IMR-90 (cell line): ENCODE measurements at regions not wholly inside any gene's neighbourhood (a gene's known extent, or its start where the extent isn't known, plus 50 kb on each side); places are given as distances from the start of the nearest gene placed in this dataset.

ENCODE experiments used
- ATAC-seq: fragments of 200-7000 bp; cut with Tn5 transposase; 2 replicates; pipeline ENCODE4 v1.9.1; 2020; ENCODE audit warnings: low read depth, mild to moderate bottlenecking, moderate library complexity
- BruUV-seq: library from RNA; stranded (reverse); fragments of 400-500 nt; replicated peaks from 2 replicates; lab custom pipeline; 2021; lab: Mats Ljungman, UMichigan
- CTCF ChIA-PET: fragments of 300-600 bp; formaldehyde crosslinking; extraction: SDS; loops from one replicate; lab custom pipeline; 2021; ENCODE audit warnings: antibody characterized with exemption; lab: Yijun Ruan, JAX
- POLR2A ChIA-PET: fragments of 300-600 bp; sonication (Branson Sonifier 250); formaldehyde crosslinking; loops from one replicate; lab custom pipeline; 2022; ENCODE audit warnings: antibody characterized with exemption; ENCODE audit not compliant: unreplicated experiment; lab: Charles Lee
- DNase-seq: peaks from one replicate; pipeline ENCODE4 v3.0.0; 2013
- H2AFZ ChIP-seq: replicated peaks from 2 replicates; pipeline ENCODE3; 2013; ENCODE audit warnings: low read length, mild to moderate bottlenecking; ENCODE audit not compliant: poor library complexity
- H2AK5ac ChIP-seq: 2 replicates; pipeline ENCODE4 v1.6.1; 2013; ENCODE audit warnings: low read depth, low read length, inconsistent platforms
- H2AK9ac ChIP-seq: replicated peaks from 2 replicates; pipeline ENCODE3; 2013; ENCODE audit warnings: mild to moderate bottlenecking, low read depth, low read length, moderate library complexity; ENCODE audit not compliant: poor library complexity
- H2BK120ac ChIP-seq: 2 replicates; pipeline ENCODE4 v1.6.1; 2013; ENCODE audit warnings: low read depth, low read length, inconsistent platforms
- H2BK15ac ChIP-seq: 3 replicates; pipeline ENCODE4 v1.6.1; 2013; ENCODE audit warnings: low read depth, low read length, inconsistent platforms
- H2BK20ac ChIP-seq: 2 replicates; pipeline ENCODE4 v1.6.1; 2013; ENCODE audit warnings: low read depth, mild to moderate bottlenecking, inconsistent platforms, low read length, moderate library complexity
- H2BK5ac ChIP-seq: 2 replicates; pipeline ENCODE4 v1.6.1; 2013; ENCODE audit warnings: mild to moderate bottlenecking, low read depth, low read length, inconsistent platforms; ENCODE audit not compliant: poor library complexity, severe bottlenecking
- H3K14ac ChIP-seq: replicated peaks from 2 replicates; pipeline ENCODE4 v1.6.1; 2013; ENCODE audit warnings: low read depth, low read length, inconsistent platforms
- H3K18ac ChIP-seq: 2 replicates; pipeline ENCODE4 v1.6.1; 2013; ENCODE audit warnings: low read depth, low read length, control low read depth
- H3K23ac ChIP-seq: 2 replicates; pipeline ENCODE4 v1.6.1; 2013; ENCODE audit warnings: low read depth, low read length, inconsistent platforms
- H3K27ac ChIP-seq: 2 replicates; pipeline ENCODE4 v1.5.1; 2013; ENCODE audit warnings: mild to moderate bottlenecking, control low read depth, low read length; ENCODE audit not compliant: insufficient read depth
- H3K27me3 ChIP-seq: 2 replicates; pipeline ENCODE4 v1.6.1; 2013; ENCODE audit warnings: low read length; ENCODE audit not compliant: control insufficient read depth, insufficient read depth
- H3K36me3 ChIP-seq: 2 replicates; pipeline ENCODE4 v1.6.1; 2013; ENCODE audit warnings: low read length, mixed read lengths; ENCODE audit not compliant: control insufficient read depth, insufficient read depth
- H3K4ac ChIP-seq: 2 replicates; pipeline ENCODE4 v1.6.1; 2013; ENCODE audit warnings: low read depth, low read length, inconsistent platforms
- H3K4me1 ChIP-seq: 2 replicates; pipeline ENCODE4 v1.6.1; 2013; ENCODE audit warnings: low read length, mixed read lengths; ENCODE audit not compliant: control insufficient read depth, insufficient read depth
- H3K4me2 ChIP-seq: 2 replicates; pipeline ENCODE4 v1.6.1; 2013; ENCODE audit warnings: low read depth, mild to moderate bottlenecking, control low read depth, low read length, moderate library complexity
- H3K4me3 ChIP-seq: 2 replicates; pipeline ENCODE4 v1.5.1; 2013; ENCODE audit warnings: low read depth, mild to moderate bottlenecking, control low read depth, low read length, moderate library complexity; ENCODE audit not compliant: insufficient read depth
- H3K56ac ChIP-seq: 2 replicates; pipeline ENCODE4 v1.6.1; 2013; ENCODE audit warnings: low read length, inconsistent platforms; ENCODE audit not compliant: insufficient read depth; ENCODE audit errors: extremely low read depth
- H3K79me1 ChIP-seq, 2 experiments: 2 replicates each; pipeline ENCODE4 v1.6.1; 2013; ENCODE audit warnings: low read length in 2 of 2, inconsistent platforms in 1 of 2, low read depth in 1 of 2
- H3K9ac ChIP-seq: 2 replicates; pipeline ENCODE4 v1.6.1; 2013; ENCODE audit warnings: low read depth, low read length, control low read depth
- H3K9me1 ChIP-seq: 2 replicates; pipeline ENCODE4 v1.6.1; 2013; ENCODE audit warnings: low read length, inconsistent platforms; ENCODE audit not compliant: insufficient read depth
- H3K9me3 ChIP-seq: 2 replicates; pipeline ENCODE4 v1.6.1; 2013; ENCODE audit warnings: low read length; ENCODE audit not compliant: control insufficient read depth, insufficient read depth
- H4K20me1 ChIP-seq: 2 replicates; pipeline ENCODE4 v1.6.1; 2013; ENCODE audit warnings: low read length, inconsistent platforms; ENCODE audit not compliant: insufficient read depth
- H4K5ac ChIP-seq: 2 replicates; pipeline ENCODE4 v1.6.1; 2013; ENCODE audit warnings: mild to moderate bottlenecking, low read depth, low read length, control low read depth
- H4K8ac ChIP-seq, 2 experiments: 2 replicates each; pipeline ENCODE4 v1.6.1; 2013; ENCODE audit warnings: low read depth in 2 of 2, low read length in 2 of 2, control low read depth in 1 of 2, inconsistent platforms in 1 of 2
- H4K91ac ChIP-seq: 2 replicates; pipeline ENCODE4 v1.6.1; 2013; ENCODE audit warnings: low read depth, low read length, inconsistent platforms; ENCODE audit not compliant: insufficient read depth
- BHLHE40 ChIP-seq: fragments of 150-350 bp; IDR thresholded peaks from 2 replicates; pipeline ENCODE4 v1.6.1; 2016; ENCODE audit warnings: mild to moderate bottlenecking, low read depth, low read length
- CTCF ChIP-seq: conservative IDR thresholded peaks from 2 replicates; pipeline ENCODE4 v1.5.1; 2012; ENCODE audit warnings: mild to moderate bottlenecking, low read depth, low read length, improper control_type of control experiment
- ELK1 ChIP-seq: fragments of 150-350 bp; IDR thresholded peaks from 2 replicates; pipeline ENCODE4 v1.6.1; 2016; ENCODE audit warnings: low read depth, mild to moderate bottlenecking, low read length, moderate library complexity, borderline replicate concordance
- FOS ChIP-seq: fragments of 150-350 bp; IDR thresholded peaks from 2 replicates; pipeline ENCODE4 v1.6.1; 2016; ENCODE audit warnings: low read depth, low read length
- MXI1 ChIP-seq: IDR thresholded peaks from 2 replicates; pipeline ENCODE4 v1.6.1; 2012; ENCODE audit warnings: low read depth, mild to moderate bottlenecking, low read length, moderate library complexity, borderline replicate concordance
- NFE2L2 ChIP-seq: fragments of 150-350 bp; IDR thresholded peaks from 2 replicates; pipeline ENCODE4 v1.6.1; 2016; ENCODE audit warnings: low read depth, mild to moderate bottlenecking, low read length
- POLR2A ChIP-seq: IDR thresholded peaks from 2 replicates; pipeline ENCODE4 v1.6.1; 2012; ENCODE audit warnings: mild to moderate bottlenecking, low read depth, low read length
- RAD21 ChIP-seq: IDR thresholded peaks from 2 replicates; pipeline ENCODE4 v1.6.1; 2012; ENCODE audit warnings: low read length, improper control_type of control experiment
- RCOR1 ChIP-seq: IDR thresholded peaks from 2 replicates; pipeline ENCODE4 v1.6.1; 2012; ENCODE audit warnings: mild to moderate bottlenecking, low read length, improper control_type of control experiment; ENCODE audit not compliant: insufficient replicate concordance
- RFX5 ChIP-seq: IDR thresholded peaks from 2 replicates; pipeline ENCODE4 v1.8.0; 2012; ENCODE audit warnings: low read depth, mild to moderate bottlenecking, low read length, moderate library complexity
- dilution Hi-C: fragments of 300-500 bp; cut with HindIII; formaldehyde crosslinking; loops from one replicate; pipeline ENCODE4 v1.14.3; 2018; ENCODE audit warnings: low sequenced_read_pairs; ENCODE audit not compliant: unreplicated experiment
- in situ Hi-C: fragments of 300-500 bp; cut with MboI; formaldehyde crosslinking; loops from 3 replicates; pipeline ENCODE4 v1.14.3; 2019; ENCODE audit warnings: low sequenced_read_pairs, inconsistent platforms, mixed read lengths
- intact Hi-C: fragments of 100-400 bp; cut with micrococcal nuclease; formaldehyde crosslinking; loops from 2 replicates; pipeline ENCODE4 v1.10.0; 2022

GRCh38 chr3:95438274-95438673 is 1375.4 kb downstream of the NSUN3 start:
- H3K4me2 ChIP-seq: no peak overlapping the region
- H3K4me3 ChIP-seq: no peak overlapping the region
- no peak overlapping the region for H3K4ac ChIP-seq
- H3K14ac ChIP-seq: no peak overlapping the region
- H3K79me1 ChIP-seq: no peaks in the 10 kb centered on the region
- H3K18ac ChIP-seq: no peak overlapping the region
- H3K9me1 ChIP-seq: no peaks in the 10 kb centered on the region
- no peak overlapping the region for H2AK9ac ChIP-seq
- POLR2A ChIA-PET: no interaction called here
- H3K27ac ChIP-seq: no peak overlapping the region
- H2BK20ac ChIP-seq: no peak overlapping the region
- CTCF ChIA-PET: no interaction called here
- H3K9ac ChIP-seq: no peak overlapping the region
- dilution Hi-C loops: no loop called here
- no peak overlapping the region for H3K23ac ChIP-seq
- intact Hi-C loops: no loop called here
- H3K9me3 ChIP-seq: no peaks in the 10 kb centered on the region
- no peaks in the 10 kb centered on the region for H3K36me3 ChIP-seq
- H3K27me3 ChIP-seq: no peaks in the 10 kb centered on the region
- H2BK15ac ChIP-seq: no peak overlapping the region
- in situ Hi-C loops: no loop called here
- no TSS peak for BruUV-seq
- ATAC-seq (no peak), DNase-seq (no peak)
- H2AFZ ChIP-seq: no peak overlapping the region
- no peaks in the 10 kb centered on the region for H3K4me1 ChIP-seq
- H3K56ac ChIP-seq: no peak overlapping the region
- H4K20me1 ChIP-seq: no peaks in the 10 kb centered on the region
- no peak overlapping the region for H4K5ac ChIP-seq
- no peak overlapping the region for H2BK5ac ChIP-seq
- H4K91ac ChIP-seq: no peak overlapping the region
- H2BK120ac ChIP-seq: no peak overlapping the region
- TF ChIP-seq NFE2L2 (no peak), RFX5 (no peak), BHLHE40 (no peak), POLR2A (no peak), ELK1 (no peak), RCOR1 (no peak), RAD21 (no peak), FOS (no peak), MXI1 (no peak), CTCF (no peak)
- H2AK5ac ChIP-seq: no peak overlapping the region
- H4K8ac ChIP-seq: no peak overlapping the region
